ENCODE measurements at regions not wholly inside any gene's neighbourhood (a gene's known extent, or its start where the extent isn't known, plus 50 kb on each side); places are given as distances from the start of the nearest gene placed in this dataset.

DNA sequence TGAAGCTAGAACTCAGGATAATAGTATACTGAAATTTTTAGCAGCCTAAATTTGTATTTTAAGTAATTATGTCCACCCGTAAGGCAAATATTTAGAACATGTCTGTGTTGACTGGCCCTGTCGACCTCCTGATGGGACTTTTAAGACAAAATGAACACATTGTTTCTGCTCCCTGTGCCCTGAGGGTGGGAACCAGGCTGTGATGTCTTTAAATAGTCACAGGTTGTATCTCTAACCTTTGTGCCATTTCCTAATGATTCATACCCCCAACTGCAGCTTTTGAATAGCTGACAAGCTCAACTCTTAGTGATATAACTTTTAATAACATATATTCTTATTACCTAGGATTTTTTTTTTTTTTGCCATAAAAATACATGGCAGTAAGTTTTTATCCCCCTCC lies 494.9 kb upstream of the AKR1E2 start:
- no peaks in the 10 kb centered on the region for H3K9me3 ChIP-seq
- TF ChIP-seq, protein P1, sequence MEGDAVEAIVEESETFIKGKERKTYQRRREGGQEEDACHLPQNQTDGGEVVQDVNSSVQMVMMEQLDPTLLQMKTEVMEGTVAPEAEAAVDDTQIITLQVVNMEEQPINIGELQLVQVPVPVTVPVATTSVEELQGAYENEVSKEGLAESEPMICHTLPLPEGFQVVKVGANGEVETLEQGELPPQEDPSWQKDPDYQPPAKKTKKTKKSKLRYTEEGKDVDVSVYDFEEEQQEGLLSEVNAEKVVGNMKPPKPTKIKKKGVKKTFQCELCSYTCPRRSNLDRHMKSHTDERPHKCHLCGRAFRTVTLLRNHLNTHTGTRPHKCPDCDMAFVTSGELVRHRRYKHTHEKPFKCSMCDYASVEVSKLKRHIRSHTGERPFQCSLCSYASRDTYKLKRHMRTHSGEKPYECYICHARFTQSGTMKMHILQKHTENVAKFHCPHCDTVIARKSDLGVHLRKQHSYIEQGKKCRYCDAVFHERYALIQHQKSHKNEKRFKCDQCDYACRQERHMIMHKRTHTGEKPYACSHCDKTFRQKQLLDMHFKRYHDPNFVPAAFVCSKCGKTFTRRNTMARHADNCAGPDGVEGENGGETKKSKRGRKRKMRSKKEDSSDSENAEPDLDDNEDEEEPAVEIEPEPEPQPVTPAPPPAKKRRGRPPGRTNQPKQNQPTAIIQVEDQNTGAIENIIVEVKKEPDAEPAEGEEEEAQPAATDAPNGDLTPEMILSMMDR (IDR thresholded peaks at IDR 0.05): no peak
- 50 to 54% methylated on average over 2 of the region's 2 CpGs for WGBS, 2 donors
- peaks cover 0 to 13% (median 0%) of the 10 kb centered on the region in 4 donors for H3K27me3 ChIP-seq
- H3K27ac ChIP-seq: no peak overlapping the region
- no peak for ATAC-seq
- intact Hi-C loops (cut with DNase I): no loop called here
- H3K4me3 ChIP-seq: no peak overlapping the region
- no peaks in the 10 kb centered on the region for H3K36me3 ChIP-seq
- H3K4me1 ChIP-seq: no peaks in the 10 kb centered on the region
- no peak for FAIRE-seq
- no peak for DNase-seq

DNA sequence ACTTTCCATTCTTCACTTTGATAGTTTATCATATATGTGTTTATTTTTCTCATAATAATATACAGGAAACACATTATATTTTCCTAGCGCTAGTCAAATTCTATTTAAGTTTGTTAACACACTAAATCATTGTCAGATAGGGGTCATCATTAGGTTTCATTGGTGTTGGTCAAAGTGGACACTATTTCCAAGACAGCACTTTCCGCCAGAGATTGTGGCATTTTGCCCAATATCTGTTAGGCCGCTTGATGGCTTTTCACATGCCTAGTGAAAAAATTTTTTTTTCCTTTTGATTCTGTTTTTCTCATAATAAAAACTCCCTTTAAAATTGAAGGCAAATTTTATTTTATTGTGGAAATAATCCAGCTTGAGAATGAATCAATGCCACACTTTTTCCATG lies 495.4 kb upstream of the AKR1E2 start:
- intact Hi-C loops (cut with DNase I): no loop called here
- no peak overlapping the region for H3K27ac ChIP-seq
- H3K9me3 ChIP-seq: no peaks in the 10 kb centered on the region
- 77 to 90% methylated on average over 3 of the region's 3 CpGs for WGBS, 2 donors
- H3K27me3 ChIP-seq: peaks cover 0 to 13% (median 0%) of the 10 kb centered on the region in 4 donors
- TF ChIP-seq, protein P1 (IDR thresholded peaks at IDR 0.05): no peak
- H3K4me3 ChIP-seq: no peak overlapping the region
- H3K4me1 ChIP-seq: no peaks in the 10 kb centered on the region
- DNase-seq (no peak), FAIRE-seq (no peak), ATAC-seq (no peak)
- no peaks in the 10 kb centered on the region for H3K36me3 ChIP-seq

DNA sequence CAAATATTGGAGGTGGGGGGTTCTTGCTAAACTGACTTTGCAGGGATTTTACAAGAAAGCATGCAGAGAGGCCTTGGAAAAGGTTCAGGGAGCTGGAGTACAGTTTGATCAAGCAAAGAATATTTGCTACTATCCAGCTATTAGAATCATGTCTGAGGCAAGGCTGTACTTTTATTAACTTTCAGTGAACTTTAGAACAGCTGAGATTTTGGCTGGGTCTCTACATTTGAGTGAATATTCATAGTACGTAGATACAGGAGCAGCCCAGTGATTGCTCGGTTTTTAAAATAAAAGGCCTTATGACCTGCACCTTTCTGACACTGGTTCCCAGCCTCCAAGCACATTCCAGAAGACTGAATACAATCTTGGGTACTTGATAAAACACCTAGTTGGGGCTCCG lies 496.8 kb upstream of the AKR1E2 start:
- Histone ChIP-seq H3K9me3 (no peaks in the 10 kb centered on the region), H3K4me3 (no peak overlapping the region), H3K4me1 (no peaks in the 10 kb centered on the region), H3K36me3 (no peaks in the 10 kb centered on the region), H3K27me3 (peaks cover 0 to 13% (median 0%) of the 10 kb centered on the region in 4 donors), H3K27ac (no peak overlapping the region)
- WGBS, 2 donors: 79 to 93% methylated on average over 3 of the region's 3 CpGs
- no peak for FAIRE-seq
- TF ChIP-seq, protein P1 (IDR thresholded peaks at IDR 0.05): no peak
- intact Hi-C loops (cut with DNase I): no loop called here
- no peak for ATAC-seq
- DNase-seq: no peak

DNA sequence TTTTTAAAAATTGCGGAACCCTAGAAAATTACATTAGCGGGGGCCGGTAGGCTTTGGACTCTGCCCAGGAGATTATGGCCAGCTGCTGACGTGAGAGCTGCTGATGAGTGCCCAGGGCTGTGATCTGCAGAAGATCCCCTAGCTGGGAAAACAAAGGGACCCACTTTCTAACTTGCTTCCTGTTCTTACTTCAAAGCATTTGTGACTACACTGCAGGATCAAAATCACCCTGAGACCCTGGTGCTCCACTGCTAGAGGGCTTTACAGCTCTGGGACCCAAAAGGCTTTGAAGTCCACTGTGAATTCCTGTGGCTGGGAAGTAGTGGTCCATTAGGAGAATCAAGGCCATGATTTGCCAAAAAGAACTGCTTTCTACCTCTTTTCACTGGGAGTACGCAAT lies 499.4 kb upstream of the AKR1E2 start:
- no peak overlapping the region for H3K27ac ChIP-seq
- peaks cover 0 to 4% (median 0%) of the 10 kb centered on the region in 4 donors for H3K27me3 ChIP-seq
- DNase-seq (no peak), ATAC-seq (no peak), FAIRE-seq (no peak)
- intact Hi-C loops (cut with DNase I): no loop called here
- TF ChIP-seq, protein P1 (IDR thresholded peaks at IDR 0.05): no peak
- no peaks in the 10 kb centered on the region for H3K9me3 ChIP-seq
- no peaks in the 10 kb centered on the region for H3K36me3 ChIP-seq
- WGBS, 2 donors: 90% methylated on average over 5 of the region's 5 CpGs
- no peaks in the 10 kb centered on the region for H3K4me1 ChIP-seq
- no peak overlapping the region for H3K4me3 ChIP-seq

DNA sequence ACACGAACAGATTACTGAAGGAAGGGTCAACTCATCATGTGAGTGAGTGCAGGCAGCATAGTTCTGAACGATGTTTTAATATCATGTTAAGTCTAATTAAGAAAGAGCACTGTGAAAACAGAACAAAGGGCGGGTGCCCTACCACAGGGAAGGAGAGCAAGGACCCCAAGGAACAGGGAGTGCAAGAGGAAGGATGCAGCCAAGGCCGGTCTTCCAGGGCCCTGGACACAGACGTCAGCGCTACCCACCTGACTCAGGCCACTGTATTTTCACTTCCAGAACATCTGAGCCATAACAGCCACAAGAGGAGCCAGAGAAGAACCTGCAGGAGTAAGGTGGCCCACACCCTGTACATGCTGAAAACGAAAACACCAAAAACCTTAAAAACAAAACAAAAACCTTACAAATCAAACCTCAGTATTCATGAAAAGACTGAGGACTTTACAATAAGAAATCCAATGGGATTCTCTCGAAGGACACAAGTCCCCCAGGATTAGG lies 506.1 kb upstream of the AKR1E2 start:
- Histone ChIP-seq H3K27ac (no peak overlapping the region), H3K4me3 (no peak overlapping the region), H3K36me3 (no peaks in the 10 kb centered on the region), H3K4me1 (no peaks in the 10 kb centered on the region), H3K9me3 (no peaks in the 10 kb centered on the region), H3K27me3 (no peaks in the 10 kb centered on the region)
- TF ChIP-seq, protein P1 (IDR thresholded peaks at IDR 0.05): no peak
- intact Hi-C loops (cut with DNase I): no loop called here
- DNase-seq: no peak
- no peak for ATAC-seq
- FAIRE-seq: no peak
- 64 to 71% methylated on average over 8 of the region's 8 CpGs for WGBS, 2 donors

Data from pancreas (tissue), 10 donors.